HEK293T (cell line): ENCODE measurements at regions not wholly inside any gene's neighbourhood (a gene's known extent, or its start where the extent isn't known, plus 50 kb on each side); places are given as distances from the start of the nearest gene placed in this dataset.

Experiments
- BHLHE40 ChIP-seq: fragments of 450-650 bp; IDR thresholded peaks from 2 replicates; pipeline ENCODE4 v1.6.1; 2016; ENCODE audit warnings: mild to moderate bottlenecking, moderate library complexity, borderline replicate concordance
- HDGF ChIP-seq: fragments of 450-650 bp; IDR thresholded peaks from 2 replicates; pipeline ENCODE4 v1.6.1; 2017; ENCODE audit warnings: antibody characterized with exemption, borderline replicate concordance
- SP1 ChIP-seq: fragments of 450-650 bp; IDR thresholded peaks from 2 replicates; pipeline ENCODE4 v1.6.1; 2017
- TARDBP ChIP-seq: fragments of 450-650 bp; IDR thresholded peaks from 2 replicates; pipeline ENCODE4 v1.6.1; 2016
- TF ChIP-seq, protein P1 (sequence below): fragments of 450-650 bp; IDR thresholded peaks from 2 replicates; pipeline ENCODE4 v1.6.1; 2016

DNA sequence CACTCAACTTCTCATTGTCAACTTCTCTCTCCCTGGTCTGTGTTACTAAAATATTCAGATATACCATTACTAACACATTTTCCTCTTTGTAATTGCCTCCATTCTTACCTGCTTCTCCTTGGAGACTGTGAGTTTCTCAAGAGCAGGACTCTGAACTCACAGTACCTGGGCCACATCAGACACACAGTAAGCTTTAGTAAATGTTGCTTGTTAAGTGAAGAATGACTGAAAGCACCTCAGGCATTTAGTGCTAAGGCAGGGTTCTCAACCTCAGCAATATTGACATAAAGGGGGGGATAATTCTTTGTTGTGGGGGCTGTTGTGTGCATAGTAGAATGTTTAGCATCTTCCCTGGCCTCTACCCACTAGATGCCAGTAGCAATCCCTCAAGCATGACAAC, 72.0 kb upstream of the RAB11FIP2 start:
- TF ChIP-seq SP1 (no peak), TARDBP (no peak), HDGF (no peak), BHLHE40 (no peak)
- TF ChIP-seq, protein P1, sequence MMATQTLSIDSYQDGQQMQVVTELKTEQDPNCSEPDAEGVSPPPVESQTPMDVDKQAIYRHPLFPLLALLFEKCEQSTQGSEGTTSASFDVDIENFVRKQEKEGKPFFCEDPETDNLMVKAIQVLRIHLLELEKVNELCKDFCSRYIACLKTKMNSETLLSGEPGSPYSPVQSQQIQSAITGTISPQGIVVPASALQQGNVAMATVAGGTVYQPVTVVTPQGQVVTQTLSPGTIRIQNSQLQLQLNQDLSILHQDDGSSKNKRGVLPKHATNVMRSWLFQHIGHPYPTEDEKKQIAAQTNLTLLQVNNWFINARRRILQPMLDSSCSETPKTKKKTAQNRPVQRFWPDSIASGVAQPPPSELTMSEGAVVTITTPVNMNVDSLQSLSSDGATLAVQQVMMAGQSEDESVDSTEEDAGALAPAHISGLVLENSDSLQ, result no peak
